Osteoblast (primary cell): ENCODE measurements at regions not wholly inside any gene's neighbourhood (a gene's known extent, or its start where the extent isn't known, plus 50 kb on each side); places are given as distances from the start of the nearest gene placed in this dataset.

Experiments used
- DNase-seq: peaks from one replicate; pipeline ENCODE4 v3.0.0; 2011; ENCODE audit warnings: low spot score, mixed read lengths; ENCODE audit not compliant: insufficient read length; ENCODE audit errors: missing footprints
- H2AFZ ChIP-seq: 2 replicates; pipeline ENCODE4 v1.6.0; 2011; ENCODE audit warnings: mild to moderate bottlenecking, low read length
- H3K27ac ChIP-seq: 2 replicates; pipeline ENCODE4 v1.5.1; 2011; ENCODE audit warnings: mild to moderate bottlenecking, low read depth, low read length, moderate library complexity
- H3K27me3 ChIP-seq: 2 replicates; pipeline ENCODE4 v1.6.0; 2012; ENCODE audit warnings: mild to moderate bottlenecking, control low read depth, inconsistent platforms, low read length, moderate library complexity; ENCODE audit not compliant: insufficient read depth
- H3K36me3 ChIP-seq: 2 replicates; pipeline ENCODE4 v1.5.1; 2011; ENCODE audit warnings: mild to moderate bottlenecking, low read length, control low read depth, moderate library complexity; ENCODE audit not compliant: insufficient read depth
- H3K4me1 ChIP-seq: 2 replicates; pipeline ENCODE4 v1.5.1; 2011; ENCODE audit warnings: mild to moderate bottlenecking, low read length, control low read depth, moderate library complexity; ENCODE audit not compliant: insufficient read depth
- H3K4me2 ChIP-seq: 2 replicates; pipeline ENCODE4 v1.6.0; 2011; ENCODE audit warnings: mild to moderate bottlenecking, low read length; ENCODE audit not compliant: insufficient read depth
- H3K4me3 ChIP-seq: fragments of 200-600 bp; sonication (generic); 3 replicates; pipeline ENCODE4 v1.5.1; 2012; ENCODE audit warnings: mild to moderate bottlenecking, low read length, inconsistent platforms; ENCODE audit not compliant: insufficient read depth
- H3K79me2 ChIP-seq: 2 replicates; pipeline ENCODE4 v1.6.0; 2012; ENCODE audit warnings: mild to moderate bottlenecking, low read length, control low read depth, inconsistent platforms; ENCODE audit not compliant: insufficient read depth
- H3K9me3 ChIP-seq: 2 replicates; pipeline ENCODE4 v1.5.1; 2011; ENCODE audit warnings: low read depth, low read length, control low read depth
- H4K20me1 ChIP-seq: 2 replicates; pipeline ENCODE4 v1.6.0; 2012; ENCODE audit warnings: mild to moderate bottlenecking, low read length, control low read depth; ENCODE audit not compliant: insufficient read depth
- TF ChIP-seq, protein P1 (sequence below): IDR thresholded peaks from 2 replicates; pipeline ENCODE4 v1.5.1; 2011; ENCODE audit warnings: mild to moderate bottlenecking, low read depth, low read length, moderate library complexity; ENCODE audit errors: extremely low read depth

DNA sequence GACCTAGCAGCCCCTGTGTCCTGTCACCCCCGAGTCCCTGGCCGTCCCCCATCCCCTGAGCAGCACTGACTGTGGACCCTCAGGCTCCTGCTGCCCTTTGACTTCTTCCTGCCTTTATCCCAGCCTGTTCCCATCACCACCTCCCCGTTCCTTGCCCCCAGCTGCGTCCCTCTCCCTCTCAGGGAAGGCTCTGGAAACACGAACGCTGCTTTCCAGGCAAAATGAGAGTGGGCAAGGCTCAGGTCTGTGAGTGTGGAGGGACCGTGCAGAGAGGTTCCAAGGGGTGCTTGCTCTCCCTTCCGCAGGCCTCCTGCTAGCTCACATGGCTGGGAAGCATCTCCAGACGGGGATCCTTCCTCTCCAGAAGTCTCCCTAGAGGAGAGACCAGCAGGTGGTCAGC is 501.8 kb upstream of the SALL3 start:
- no peak overlapping the region for H3K27ac ChIP-seq

DNA sequence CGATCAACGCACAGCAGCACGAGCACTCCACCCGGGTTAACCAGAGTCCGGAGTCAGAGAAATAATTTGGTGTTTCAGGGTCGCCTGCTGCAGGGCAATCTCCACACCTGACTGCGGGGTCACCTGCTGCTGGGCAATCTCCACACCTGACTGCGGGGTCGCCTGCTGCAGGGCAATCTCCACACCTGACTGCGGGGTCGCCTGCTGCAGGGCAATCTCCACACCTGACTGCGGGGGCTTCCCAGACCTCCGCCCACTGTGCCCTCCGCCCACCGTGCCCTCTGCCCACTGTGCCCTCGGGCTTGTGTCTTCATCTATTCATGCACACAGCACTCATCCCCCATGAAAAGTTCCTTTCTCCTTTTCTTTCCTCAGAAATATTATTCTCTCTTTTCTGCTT is 500.2 kb upstream of the SALL3 start:
- DNase-seq: no peak
- no peaks in the 10 kb centered on the region for H4K20me1 ChIP-seq
- H3K27me3 ChIP-seq: no peaks in the 10 kb centered on the region
- H2AFZ ChIP-seq: no peak overlapping the region
- no peak overlapping the region for H3K4me3 ChIP-seq
- no peaks in the 10 kb centered on the region for H3K79me2 ChIP-seq
- no peaks in the 10 kb centered on the region for H3K4me1 ChIP-seq
- no peaks in the 10 kb centered on the region for H3K36me3 ChIP-seq
- no peak overlapping the region for H3K27ac ChIP-seq
- no peak overlapping the region for H3K4me2 ChIP-seq
- TF ChIP-seq, protein P1, sequence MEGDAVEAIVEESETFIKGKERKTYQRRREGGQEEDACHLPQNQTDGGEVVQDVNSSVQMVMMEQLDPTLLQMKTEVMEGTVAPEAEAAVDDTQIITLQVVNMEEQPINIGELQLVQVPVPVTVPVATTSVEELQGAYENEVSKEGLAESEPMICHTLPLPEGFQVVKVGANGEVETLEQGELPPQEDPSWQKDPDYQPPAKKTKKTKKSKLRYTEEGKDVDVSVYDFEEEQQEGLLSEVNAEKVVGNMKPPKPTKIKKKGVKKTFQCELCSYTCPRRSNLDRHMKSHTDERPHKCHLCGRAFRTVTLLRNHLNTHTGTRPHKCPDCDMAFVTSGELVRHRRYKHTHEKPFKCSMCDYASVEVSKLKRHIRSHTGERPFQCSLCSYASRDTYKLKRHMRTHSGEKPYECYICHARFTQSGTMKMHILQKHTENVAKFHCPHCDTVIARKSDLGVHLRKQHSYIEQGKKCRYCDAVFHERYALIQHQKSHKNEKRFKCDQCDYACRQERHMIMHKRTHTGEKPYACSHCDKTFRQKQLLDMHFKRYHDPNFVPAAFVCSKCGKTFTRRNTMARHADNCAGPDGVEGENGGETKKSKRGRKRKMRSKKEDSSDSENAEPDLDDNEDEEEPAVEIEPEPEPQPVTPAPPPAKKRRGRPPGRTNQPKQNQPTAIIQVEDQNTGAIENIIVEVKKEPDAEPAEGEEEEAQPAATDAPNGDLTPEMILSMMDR: no peak
- no peaks in the 10 kb centered on the region for H3K9me3 ChIP-seq

More for the DNA sequence above, 501.8 kb upstream of the SALL3 start:
- Histone ChIP-seq H4K20me1 (no peaks in the 10 kb centered on the region), H3K4me3 (no peak overlapping the region), H3K9me3 (no peaks in the 10 kb centered on the region), H3K79me2 (no peaks in the 10 kb centered on the region), H3K4me2 (no peak overlapping the region), H3K36me3 (no peaks in the 10 kb centered on the region), H3K4me1 (no peaks in the 10 kb centered on the region), H2AFZ (no peak overlapping the region), H3K27me3 (no peaks in the 10 kb centered on the region)
- TF ChIP-seq, protein P1: no peak
- DNase-seq: no peak

DNA sequence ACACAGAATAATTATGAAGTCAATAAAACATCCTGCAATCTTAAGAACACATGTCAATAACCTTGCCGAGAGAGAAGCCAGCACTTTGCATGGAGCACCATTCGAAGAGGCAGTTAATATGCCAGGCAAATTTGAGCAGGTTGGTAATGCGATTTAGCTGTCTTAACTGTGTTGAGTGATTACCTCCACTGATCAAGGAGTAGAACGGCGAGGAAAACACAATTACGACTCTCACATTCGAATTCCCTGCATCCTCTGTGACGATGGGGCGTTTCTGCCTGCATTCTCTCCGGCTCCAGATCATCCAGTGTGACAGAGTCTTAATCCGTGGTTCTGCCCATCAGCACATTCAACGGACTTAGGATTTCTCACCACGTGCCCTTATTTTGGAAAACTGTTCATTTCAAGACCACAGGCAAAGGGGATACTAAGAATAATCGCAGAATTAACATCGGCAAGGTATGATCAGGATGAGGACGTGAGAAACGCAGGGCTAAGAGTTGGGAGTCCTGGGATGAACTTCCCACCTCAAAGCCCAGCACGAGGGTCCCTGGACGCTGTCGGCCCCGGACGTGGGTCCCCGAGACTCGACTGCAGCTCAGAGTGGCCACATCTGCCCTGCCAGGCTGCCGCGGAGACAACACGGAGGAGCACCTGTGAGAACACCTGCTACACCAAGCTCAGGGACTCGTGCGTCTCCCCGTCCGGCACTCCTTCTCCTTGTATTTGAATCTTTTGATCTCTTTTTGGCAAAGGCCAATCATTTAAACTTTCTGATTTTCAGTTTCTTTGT is 499.2 kb upstream of the SALL3 start:
- TF ChIP-seq, protein P1: no peak
- Histone ChIP-seq H3K4me3 (no peak overlapping the region), H3K9me3 (no peaks in the 10 kb centered on the region), H3K79me2 (no peaks in the 10 kb centered on the region), H4K20me1 (no peaks in the 10 kb centered on the region), H3K27ac (no peak overlapping the region), H3K36me3 (no peaks in the 10 kb centered on the region), H3K4me1 (no peaks in the 10 kb centered on the region), H2AFZ (no peak overlapping the region), H3K4me2 (no peak overlapping the region), H3K27me3 (no peaks in the 10 kb centered on the region)
- DNase-seq: no peak

DNA sequence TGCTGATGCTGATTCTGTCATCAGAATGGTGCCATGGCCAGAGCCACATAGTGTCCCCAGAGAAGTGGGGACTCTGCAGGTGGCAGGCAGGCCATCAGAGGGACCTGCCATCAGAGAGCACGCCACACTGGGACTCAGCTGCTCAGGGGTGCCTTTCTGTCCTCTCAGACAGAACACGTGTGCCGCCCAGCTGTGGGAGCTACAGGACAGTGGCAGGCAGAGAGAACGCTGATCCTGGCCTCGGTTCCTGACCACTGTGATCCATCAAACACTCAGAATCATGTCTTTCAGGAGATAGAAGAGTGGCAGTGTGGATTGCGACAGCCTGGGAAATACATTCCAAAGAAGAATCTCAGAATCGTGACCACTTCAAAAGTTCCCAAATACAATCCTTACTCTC is 497.2 kb upstream of the SALL3 start:
- Histone ChIP-seq H3K27me3 (no peaks in the 10 kb centered on the region), H3K27ac (no peak overlapping the region), H2AFZ (no peak overlapping the region), H3K36me3 (no peaks in the 10 kb centered on the region), H3K4me2 (no peak overlapping the region), H3K4me3 (no peak overlapping the region), H4K20me1 (no peaks in the 10 kb centered on the region), H3K4me1 (no peaks in the 10 kb centered on the region), H3K9me3 (no peaks in the 10 kb centered on the region), H3K79me2 (no peaks in the 10 kb centered on the region)
- DNase-seq: no peak
- TF ChIP-seq, protein P1: no peak
